SU-DHL-6 (cell line): ENCODE measurements at regions not wholly inside any gene's neighbourhood (a gene's known extent, or its start where the extent isn't known, plus 50 kb on each side); places are given as distances from the start of the nearest gene placed in this dataset.

ENCODE experiments used
- EZH2phosphoT487 ChIP-seq: fragments of 200-600 bp; sonication (generic), shearing (Covaris generic); conservative IDR thresholded peaks from 2 replicates; pipeline ENCODE4 v1.6.1; 2018; ENCODE audit warnings: mild to moderate bottlenecking, antibody characterized with exemption, low read length, moderate library complexity, mixed read lengths
- TF ChIP-seq, protein P1 (sequence below): fragments of 200-600 bp; sonication (generic); IDR thresholded peaks from one replicate; pipeline ENCODE4 v1.5.1; 2017; ENCODE audit warnings: antibody characterized with exemption, mild to moderate bottlenecking, low read length, moderate library complexity; ENCODE audit not compliant: insufficient read depth, poor library complexity, severe bottlenecking

DNA sequence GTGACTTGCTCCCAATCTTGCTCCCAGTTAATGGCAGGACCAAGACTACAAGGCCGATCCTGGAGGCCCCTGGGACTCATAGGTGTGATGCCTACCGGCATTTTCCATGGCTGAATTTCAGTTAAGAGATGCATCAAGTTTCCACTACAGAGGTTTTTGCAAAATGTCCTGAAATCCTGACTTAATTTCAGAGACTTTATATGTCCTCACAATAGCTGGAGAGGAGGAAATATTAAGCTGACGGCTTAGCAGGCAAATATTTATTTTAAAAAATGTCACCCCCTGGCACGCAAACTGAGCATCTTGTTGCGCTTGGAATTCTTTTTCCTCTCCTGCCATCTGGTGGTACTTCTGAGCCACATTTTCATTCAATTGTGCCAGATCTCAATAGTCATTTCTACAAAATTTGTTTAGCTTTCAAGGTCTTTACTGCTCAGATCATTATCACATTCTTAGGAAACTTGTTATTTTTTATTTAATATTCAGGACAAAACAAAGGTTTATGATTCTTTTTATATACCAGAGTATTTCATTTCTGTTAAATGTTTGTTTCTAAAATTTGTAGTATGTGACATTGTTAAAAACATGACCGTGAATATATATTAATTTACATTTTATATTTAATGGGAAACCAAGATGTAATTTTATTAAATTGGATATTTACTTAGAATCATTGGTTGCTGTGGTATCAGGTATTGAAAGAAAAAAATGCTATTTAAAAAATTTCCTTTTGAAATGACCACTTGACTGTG lies 189.2 kb upstream of the THRB start:
- TF ChIP-seq, protein P1, sequence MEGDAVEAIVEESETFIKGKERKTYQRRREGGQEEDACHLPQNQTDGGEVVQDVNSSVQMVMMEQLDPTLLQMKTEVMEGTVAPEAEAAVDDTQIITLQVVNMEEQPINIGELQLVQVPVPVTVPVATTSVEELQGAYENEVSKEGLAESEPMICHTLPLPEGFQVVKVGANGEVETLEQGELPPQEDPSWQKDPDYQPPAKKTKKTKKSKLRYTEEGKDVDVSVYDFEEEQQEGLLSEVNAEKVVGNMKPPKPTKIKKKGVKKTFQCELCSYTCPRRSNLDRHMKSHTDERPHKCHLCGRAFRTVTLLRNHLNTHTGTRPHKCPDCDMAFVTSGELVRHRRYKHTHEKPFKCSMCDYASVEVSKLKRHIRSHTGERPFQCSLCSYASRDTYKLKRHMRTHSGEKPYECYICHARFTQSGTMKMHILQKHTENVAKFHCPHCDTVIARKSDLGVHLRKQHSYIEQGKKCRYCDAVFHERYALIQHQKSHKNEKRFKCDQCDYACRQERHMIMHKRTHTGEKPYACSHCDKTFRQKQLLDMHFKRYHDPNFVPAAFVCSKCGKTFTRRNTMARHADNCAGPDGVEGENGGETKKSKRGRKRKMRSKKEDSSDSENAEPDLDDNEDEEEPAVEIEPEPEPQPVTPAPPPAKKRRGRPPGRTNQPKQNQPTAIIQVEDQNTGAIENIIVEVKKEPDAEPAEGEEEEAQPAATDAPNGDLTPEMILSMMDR: no peak
- no peak for TF ChIP-seq EZH2phosphoT487
